GM19328 (cell line): ENCODE measurements at regions not wholly inside any gene's neighbourhood (a gene's known extent, or its start where the extent isn't known, plus 50 kb on each side); places are given as distances from the start of the nearest gene placed in this dataset.

Source experiments
- ATAC-seq: cut with Tn5 transposase; IDR thresholded peaks from one replicate; pipeline ENCODE4 v1.9.1; 2021; ENCODE audit warnings: mild to moderate bottlenecking, moderate library complexity; ENCODE audit not compliant: unreplicated experiment

- no peak for ATAC-seq
Observed at GRCh38 chr5:107325866-107326265, 344.9 kb downstream of the EFNA5 start.

DNA sequence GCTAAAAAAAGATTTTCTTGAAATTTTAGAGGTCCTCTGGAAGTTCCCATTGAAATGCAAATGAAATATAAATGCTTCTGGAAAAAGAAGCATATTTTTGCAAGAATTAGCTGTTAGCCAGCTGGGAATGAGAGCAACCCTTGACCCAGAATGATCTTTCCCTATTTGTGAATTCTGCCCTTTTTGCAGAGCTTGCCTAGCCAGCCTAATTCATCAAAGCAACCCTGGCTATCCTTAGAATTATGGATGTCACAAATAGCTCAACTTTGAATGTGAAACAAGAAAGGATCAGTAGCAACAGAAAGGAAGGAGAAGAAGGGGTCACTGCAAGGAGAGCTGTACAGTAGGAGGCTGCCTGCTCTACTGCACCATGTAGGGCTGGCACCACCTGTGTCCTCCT, 345.9 kb downstream of the EFNA5 start:
- ATAC-seq, result no peak

DNA sequence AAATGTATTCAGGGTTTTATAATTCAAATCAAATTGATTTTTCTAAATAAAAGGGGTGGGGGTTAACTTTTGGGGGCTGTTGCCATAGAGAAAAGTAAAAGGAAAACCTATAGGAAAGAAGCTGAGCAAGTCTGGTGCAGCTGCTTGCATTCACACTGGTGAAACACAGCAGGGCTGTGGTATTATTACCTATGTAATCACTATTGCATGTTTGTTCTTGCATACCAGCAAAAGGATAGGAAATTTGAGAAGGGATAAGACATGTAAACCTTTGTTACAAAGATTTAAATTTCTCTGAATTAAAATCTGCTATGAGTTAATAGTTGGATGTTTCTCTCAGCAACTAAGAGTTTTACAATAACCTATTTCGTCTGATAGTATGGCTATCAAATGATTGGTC, 346.7 kb downstream of the EFNA5 start:
- no peak for ATAC-seq

- no peak for ATAC-seq
Observed at GRCh38 chr5:107323536-107323935, 347.2 kb downstream of the EFNA5 start.

- no peak for ATAC-seq
Observed at GRCh38 chr5:107322936-107323335, 347.8 kb downstream of the EFNA5 start.

GRCh38 chr5:107321906-107322305, 348.8 kb downstream of the EFNA5 start:
- no peak for ATAC-seq

DNA sequence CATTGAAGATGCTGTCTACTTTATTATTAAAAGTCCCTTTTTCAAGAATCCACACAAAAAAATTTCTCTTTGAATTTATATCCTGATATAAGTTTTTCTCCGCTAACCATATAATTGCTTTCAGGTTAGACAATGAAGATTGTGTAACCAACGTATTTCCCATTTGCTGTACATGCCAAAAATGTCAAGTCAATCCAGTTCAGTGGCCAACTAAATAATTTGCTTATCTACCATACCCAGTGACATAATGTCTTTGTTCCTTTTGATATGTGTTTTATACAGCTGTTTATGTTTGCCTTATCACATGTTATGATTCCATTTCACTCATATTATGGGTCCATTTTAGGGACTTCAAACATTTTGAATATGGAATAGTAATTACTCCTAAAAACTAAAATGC, 349.9 kb downstream of the EFNA5 start:
- no peak for ATAC-seq

DNA sequence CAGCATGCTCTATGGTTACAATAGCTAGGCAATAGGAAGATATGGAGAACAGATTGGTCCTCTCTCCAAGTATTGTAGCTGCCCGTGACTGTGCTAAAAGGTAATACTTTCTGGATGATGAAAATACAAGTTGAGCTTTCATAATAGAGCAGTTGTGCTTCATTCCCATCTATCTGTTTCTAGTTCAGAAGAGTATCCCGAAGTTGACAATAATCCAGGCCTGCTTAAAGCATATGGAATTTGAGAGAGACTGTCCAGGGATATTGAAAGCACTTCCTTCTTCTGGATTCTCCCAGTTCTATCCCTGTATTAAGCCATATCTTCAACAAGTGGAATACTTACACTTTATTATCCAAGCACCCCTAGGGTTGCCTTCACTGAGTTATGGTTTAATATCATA, 350.4 kb downstream of the EFNA5 start:
- no peak for ATAC-seq

GRCh38 chr5:107319901-107320300, 350.8 kb downstream of the EFNA5 start:
- no peak for ATAC-seq

DNA sequence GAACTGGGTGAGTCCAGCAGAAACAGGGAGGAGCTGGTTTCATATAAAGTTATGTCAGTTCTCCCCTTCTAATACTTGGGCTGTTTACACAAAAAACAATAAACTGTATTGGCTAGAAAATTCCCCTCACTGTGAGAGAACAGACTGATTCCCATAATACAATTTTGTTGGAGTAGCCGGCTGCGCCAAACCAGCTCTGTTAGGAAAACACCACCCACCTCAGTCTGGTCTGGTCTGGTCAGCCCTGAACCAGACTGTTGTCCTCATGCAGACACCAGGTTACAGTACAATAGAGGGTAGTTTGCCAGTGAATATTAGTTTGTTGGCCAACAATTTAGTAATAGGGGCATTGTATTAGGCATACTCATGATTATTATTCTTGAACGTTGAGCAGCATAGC, 356.4 kb downstream of the EFNA5 start:
- no peak for ATAC-seq

DNA sequence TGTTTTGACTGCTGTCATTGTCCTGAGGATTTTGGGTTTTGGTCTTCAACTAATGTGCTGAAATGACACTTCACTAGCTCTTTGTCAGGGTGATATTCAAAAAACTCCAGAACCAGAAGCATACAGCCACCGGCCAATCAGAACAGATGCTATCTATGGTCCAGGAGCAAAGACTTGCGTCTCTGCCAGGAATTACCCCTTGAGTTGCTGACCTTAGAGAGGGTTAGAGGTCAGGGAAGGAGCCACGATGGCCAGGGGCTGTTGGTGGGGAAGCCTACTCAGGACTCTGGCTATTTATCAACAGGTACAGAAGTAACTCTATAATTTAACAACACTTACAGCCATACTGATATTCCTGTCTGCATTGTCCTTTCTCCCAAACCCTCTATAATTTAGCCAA, 356.8 kb downstream of the EFNA5 start:
- ATAC-seq, result no peak

DNA sequence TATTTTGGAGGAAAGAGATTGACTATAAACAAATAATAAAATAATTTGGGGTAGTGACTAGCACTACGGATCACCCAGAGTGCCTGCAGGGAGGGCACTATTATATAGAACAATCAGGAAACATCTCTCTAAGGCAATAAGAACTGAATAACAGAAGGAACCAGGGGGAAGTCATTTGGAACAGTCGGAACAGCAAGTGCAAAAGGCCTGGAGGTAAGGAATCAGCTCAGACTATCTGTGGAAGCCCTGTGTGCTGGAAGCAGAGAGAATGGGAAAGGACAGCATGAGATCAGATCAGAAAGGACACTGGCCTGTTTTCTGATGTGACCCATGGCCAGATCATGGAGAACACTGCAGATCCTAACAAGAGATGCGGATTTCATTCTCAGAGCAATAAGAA, 357.6 kb downstream of the EFNA5 start:
- ATAC-seq, result no peak

GRCh38 chr5:107310181-107310580, 360.6 kb downstream of the EFNA5 start:
- ATAC-seq, result no peak

DNA sequence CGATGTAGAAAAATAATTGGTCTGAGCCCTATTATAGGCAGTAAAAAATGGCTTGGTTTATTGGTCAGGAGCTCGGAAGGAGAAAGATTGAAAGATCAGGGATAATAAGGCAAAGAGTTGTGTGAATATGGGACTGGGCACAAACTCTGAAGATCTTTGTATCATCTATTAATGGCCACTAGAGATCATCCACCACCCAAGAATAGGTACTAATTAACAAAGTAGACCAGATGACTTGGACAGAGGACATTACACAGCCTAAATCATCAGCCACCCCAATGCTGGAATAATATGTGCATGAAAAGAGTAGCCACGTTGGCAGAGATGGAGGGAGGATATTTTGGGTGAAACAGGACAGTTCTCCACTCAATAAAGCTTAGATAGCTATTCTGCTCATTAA, 364.1 kb downstream of the EFNA5 start:
- no peak for ATAC-seq

DNA sequence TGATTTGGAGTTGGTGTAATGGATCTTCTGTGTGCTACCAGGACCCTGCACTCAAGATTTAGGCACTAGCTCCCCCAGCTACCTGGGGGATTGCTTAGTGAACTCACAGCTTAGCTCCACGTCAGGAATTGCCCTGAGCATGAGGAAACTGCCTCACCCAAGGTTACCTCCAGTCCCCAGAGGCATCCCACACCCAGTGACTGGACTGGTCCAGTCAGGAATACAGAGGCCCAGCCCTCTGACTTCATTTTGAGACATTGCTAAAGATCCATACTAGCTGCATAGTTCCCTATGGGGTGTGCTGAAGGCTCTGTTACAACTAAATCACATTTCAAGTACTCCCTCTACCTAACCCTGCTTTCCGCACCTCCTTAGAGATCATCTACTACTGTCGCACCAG, 364.7 kb downstream of the EFNA5 start:
- ATAC-seq, result no peak

GRCh38 chr5:107304684-107305083, 366.1 kb downstream of the EFNA5 start:
- ATAC-seq, result no peak

- ATAC-seq, result no peak
Observed at GRCh38 chr5:107303171-107303968, 367.4 kb downstream of the EFNA5 start.

DNA sequence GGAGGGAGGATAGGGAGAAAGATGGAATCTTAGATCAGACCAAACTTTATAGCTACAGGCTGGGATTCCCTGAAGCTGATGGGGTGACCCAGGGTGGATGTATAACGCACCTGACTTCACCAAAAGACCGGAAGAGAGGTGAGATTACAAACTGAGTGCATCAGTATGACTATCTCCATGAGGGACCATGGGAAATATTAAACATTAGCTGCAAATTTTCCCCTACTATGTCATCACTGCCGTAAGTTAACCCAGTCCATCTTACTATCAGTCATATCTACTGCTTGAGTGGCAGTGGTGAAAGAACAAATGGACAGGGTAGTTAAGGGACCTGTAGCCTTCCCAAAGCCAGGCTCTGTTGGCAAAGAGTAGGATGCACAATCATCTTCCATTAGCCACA, 368.3 kb downstream of the EFNA5 start:
- ATAC-seq, result no peak

GRCh38 chr5:107301999-107302398, 368.7 kb downstream of the EFNA5 start:
- no peak for ATAC-seq

DNA sequence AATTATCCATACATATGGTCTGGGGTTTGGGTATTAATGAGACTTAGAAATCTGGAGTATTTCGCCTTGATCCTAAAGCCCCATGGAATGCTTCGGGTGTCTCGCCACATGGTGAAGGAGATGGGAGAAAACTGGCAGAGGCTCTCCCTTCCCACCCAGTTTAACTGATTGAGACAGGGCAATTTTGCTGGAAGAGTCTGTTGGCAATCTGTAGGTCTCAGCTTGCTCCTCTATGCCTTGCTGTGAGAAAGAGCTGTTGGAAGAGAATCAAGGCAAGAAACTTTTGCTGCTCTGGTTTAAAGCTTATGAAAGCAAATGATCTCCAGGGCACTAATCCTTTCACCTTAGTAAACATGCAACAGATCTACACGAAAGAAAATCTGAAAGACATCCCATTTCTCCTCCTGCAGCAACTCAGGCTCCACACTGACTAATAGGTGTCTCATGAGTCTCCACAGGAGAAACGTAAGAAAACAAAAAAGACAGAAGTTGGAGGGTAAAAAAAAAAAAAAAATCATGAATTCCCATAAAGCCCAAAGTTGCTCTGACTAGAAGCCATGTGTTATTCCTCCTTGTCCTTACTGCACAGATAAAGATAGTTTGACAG, 369.9 kb downstream of the EFNA5 start:
- no peak for ATAC-seq

DNA sequence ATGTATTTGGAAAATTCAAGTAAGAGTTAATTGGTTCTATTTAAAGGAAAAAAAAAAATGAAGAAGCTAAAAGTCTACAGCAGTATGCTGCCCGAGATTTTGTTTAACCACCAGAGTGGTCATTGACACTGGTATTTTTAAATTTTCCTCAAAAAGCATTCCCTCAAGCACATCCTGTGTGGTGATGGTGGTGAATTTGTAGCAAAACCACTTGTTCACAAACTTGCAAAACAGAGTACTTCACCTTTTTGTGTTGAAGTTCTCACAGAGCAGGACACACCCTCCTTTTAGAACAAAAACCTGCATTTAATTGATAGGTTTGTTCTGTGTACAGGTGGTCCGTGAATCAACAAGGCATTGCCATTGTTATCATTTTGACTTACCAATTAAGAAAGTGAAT, 374.2 kb downstream of the EFNA5 start:
- ATAC-seq, result no peak

DNA sequence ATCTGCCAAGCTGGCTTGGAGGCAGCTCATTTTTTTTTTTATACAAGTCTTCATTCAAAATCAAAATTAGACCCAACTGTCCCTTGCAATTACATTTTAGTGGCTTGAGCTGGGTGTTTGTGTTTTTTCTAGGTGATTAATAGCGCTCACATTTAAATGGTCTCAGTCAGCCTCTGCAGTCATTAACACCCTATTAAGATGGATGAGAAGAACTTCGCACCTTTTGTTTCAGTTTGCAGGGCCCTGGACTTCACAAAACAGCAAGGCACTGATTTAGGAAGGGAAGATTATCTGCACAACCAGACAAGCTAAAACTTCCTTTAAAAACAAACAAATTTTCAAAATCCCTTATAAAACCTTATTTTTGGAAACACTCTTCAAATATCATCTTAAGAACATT, 374.8 kb downstream of the EFNA5 start:
- ATAC-seq, result no peak

DNA sequence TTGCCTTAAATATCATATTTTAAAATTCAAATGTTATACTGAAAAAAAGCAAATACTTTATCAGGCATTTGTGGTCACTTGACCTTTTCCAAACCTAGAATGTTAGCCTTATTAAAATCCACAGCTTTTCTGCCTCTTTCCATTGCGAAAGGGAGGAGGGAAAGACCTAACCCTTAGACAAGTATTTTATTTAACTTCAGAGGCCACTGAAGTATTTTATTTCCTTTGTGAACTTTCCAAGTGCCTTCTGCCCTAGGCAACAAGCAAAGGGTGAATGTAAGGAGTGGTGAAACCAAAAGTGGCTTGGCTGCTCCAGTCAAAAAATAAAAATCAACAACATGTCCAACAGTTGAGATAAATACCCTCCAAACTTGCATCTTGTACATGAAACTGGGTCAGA, 376.1 kb downstream of the EFNA5 start:
- no peak for ATAC-seq
